ENCODE measurements at regions not wholly inside any gene's neighbourhood (a gene's known extent, or its start where the extent isn't known, plus 50 kb on each side); places are given as distances from the start of the nearest gene placed in this dataset.
"Not testable (repeated sequence)": the region's sequence is repeated elsewhere in the genome, so short reads cannot be mapped to it uniquely, and the experiment has no call there.

- DNase-seq, result no peak
Observed at GRCh38 chr13:87986639-87987250, 315.6 kb downstream of the SLITRK5 start.

- DNase-seq, result no peak
Observed at GRCh38 chr13:87998081-87998480, 326.9 kb downstream of the SLITRK5 start.

GRCh38 chr13:87999240-87999700 lies 328.1 kb downstream of the SLITRK5 start:
- no peak for DNase-seq

- no peak for DNase-seq
Observed at GRCh38 chr13:87999788-88000187, 328.6 kb downstream of the SLITRK5 start.

GRCh38 chr13:88000239-88000638 lies 329.1 kb downstream of the SLITRK5 start:
- no peak for DNase-seq

- DNase-seq, result no peak
Observed at GRCh38 chr13:88000787-88001186, 329.6 kb downstream of the SLITRK5 start.

- no peak for DNase-seq
Observed at GRCh38 chr13:88005188-88005587, 334.0 kb downstream of the SLITRK5 start.

- DNase-seq, result no peak
Observed at GRCh38 chr13:88014527-88014926, 343.4 kb downstream of the SLITRK5 start.

GRCh38 chr13:88022431-88023208 lies 351.4 kb downstream of the SLITRK5 start:
- DNase-seq, result no peak

GRCh38 chr13:88026241-88026640 lies 355.1 kb downstream of the SLITRK5 start:
- DNase-seq, result no peak

GRCh38 chr13:88031980-88032559 lies 360.9 kb downstream of the SLITRK5 start:
- DNase-seq, result no peak

- not testable (repeated sequence) for DNase-seq
Observed at GRCh38 chr13:88036205-88036604, 365.0 kb downstream of the SLITRK5 start.

GRCh38 chr13:88042489-88042888 lies 371.3 kb downstream of the SLITRK5 start:
- no peak for DNase-seq

GRCh38 chr13:88051746-88052482 lies 380.7 kb downstream of the SLITRK5 start:
- DNase-seq, result no peak

GRCh38 chr13:88063741-88064140 lies 392.6 kb downstream of the SLITRK5 start:
- DNase-seq, result no peak

GRCh38 chr13:88066847-88067246 lies 395.7 kb downstream of the SLITRK5 start:
- DNase-seq, result no peak

GRCh38 chr13:88068316-88068715 lies 397.1 kb downstream of the SLITRK5 start:
- no peak for DNase-seq

GRCh38 chr13:88068975-88069374 lies 397.8 kb downstream of the SLITRK5 start:
- no peak for DNase-seq

GRCh38 chr13:88071371-88071770 lies 400.2 kb downstream of the SLITRK5 start:
- no peak for DNase-seq

GRCh38 chr13:88074794-88075510 lies 403.8 kb downstream of the SLITRK5 start:
- DNase-seq, result no peak

GRCh38 chr13:88085036-88085435 lies 413.9 kb downstream of the SLITRK5 start:
- DNase-seq, result no peak

- no peak for DNase-seq
Observed at GRCh38 chr13:88086577-88086976, 415.4 kb downstream of the SLITRK5 start.

GRCh38 chr13:88097541-88097940 lies 426.4 kb downstream of the SLITRK5 start:
- DNase-seq, result no peak

Measured in NCI-H345 (cell line).